ENCODE measurements at regions not wholly inside any gene's neighbourhood (a gene's known extent, or its start where the extent isn't known, plus 50 kb on each side); places are given as distances from the start of the nearest gene placed in this dataset.

GRCh38 chr3:113340785-113341184, 100.5 kb downstream of the CFAP44 start:
- H3K36me3 Mint-ChIP-seq (ENCODE audit: low read depth) = peaks cover 4% of the 10 kb centered on the region
- H3K4me1 Mint-ChIP-seq (ENCODE audit: low read depth) = no peaks in the 10 kb centered on the region
- no peaks in the 10 kb centered on the region for H3K9me3 Mint-ChIP-seq (ENCODE audit: low read depth)
- DNase-seq (ENCODE audit: low spot score) = no peak
- H3K27me3 Mint-ChIP-seq (ENCODE audit: low read depth) = no peaks in the 10 kb centered on the region
- H3K27ac Mint-ChIP-seq (ENCODE audit: unreplicated experiment) = no peak overlapping the region
- TF ChIP-seq CTCF (IDR thresholded peaks at IDR 0.05) = no peak
- H3K4me3 Mint-ChIP-seq (ENCODE audit: unreplicated experiment) = no peak overlapping the region

- TF ChIP-seq CTCF (IDR thresholded peaks at IDR 0.05) = peak; percentile 34
- Mint-ChIP-seq H3K36me3 (ENCODE audit: low read depth) (peaks cover 5% of the 10 kb centered on the region), H3K27ac (ENCODE audit: unreplicated experiment) (no peak overlapping the region), H3K9me3 (ENCODE audit: low read depth) (no peaks in the 10 kb centered on the region), H3K4me1 (ENCODE audit: low read depth) (no peaks in the 10 kb centered on the region), H3K27me3 (ENCODE audit: low read depth) (no peaks in the 10 kb centered on the region), H3K4me3 (ENCODE audit: unreplicated experiment) (no peak overlapping the region)
- DNase-seq (ENCODE audit: low spot score) = no peak
These were observed 101.6 kb downstream of the CFAP44 start for GRCh38 chr3:113339616-113340244.
